ENCODE measurements at regions not wholly inside any gene's neighbourhood (a gene's known extent, or its start where the extent isn't known, plus 50 kb on each side); places are given as distances from the start of the nearest gene placed in this dataset.
"Not testable (repeated sequence)": the region's sequence is repeated elsewhere in the genome, so short reads cannot be mapped to it uniquely, and the experiment has no call there.

GRCh38 chr6:169145496-169145895 lies 108.2 kb downstream of the THBS2 start:
- no peak for DNase-seq (ENCODE audit: low read depth in 3 of 3, low spot score in 1 of 3)

GRCh38 chr6:169144356-169144755 lies 109.3 kb downstream of the THBS2 start:
- no peak for DNase-seq (ENCODE audit: low read depth in 3 of 3, low spot score in 1 of 3)

- no peak for DNase-seq (ENCODE audit: low read depth in 3 of 3, low spot score in 1 of 3)
Observed at GRCh38 chr6:169142538-169142844, 111.2 kb downstream of the THBS2 start.

- no peak for DNase-seq (ENCODE audit: low read depth in 3 of 3, low spot score in 1 of 3)
Observed at GRCh38 chr6:169141671-169142537, 111.7 kb downstream of the THBS2 start.

GRCh38 chr6:169140986-169141495 lies 112.6 kb downstream of the THBS2 start:
- no peak for DNase-seq (ENCODE audit: low read depth in 3 of 3, low spot score in 1 of 3)

GRCh38 chr6:169139179-169139971 lies 114.3 kb downstream of the THBS2 start:
- DNase-seq (ENCODE audit: low read depth in 3 of 3, low spot score in 1 of 3), result no peak

- no peak for DNase-seq (ENCODE audit: low read depth in 3 of 3, low spot score in 1 of 3)
Observed at GRCh38 chr6:169132352-169132940, 121.2 kb downstream of the THBS2 start.

- no peak for DNase-seq (ENCODE audit: low read depth in 3 of 3, low spot score in 1 of 3)
Observed at GRCh38 chr6:169131390-169131789, 122.3 kb downstream of the THBS2 start.

- no peak for DNase-seq (ENCODE audit: low read depth in 3 of 3, low spot score in 1 of 3)
Observed at GRCh38 chr6:169130113-169130512, 123.5 kb downstream of the THBS2 start.

- no peak for DNase-seq (ENCODE audit: low read depth in 3 of 3, low spot score in 1 of 3)
Observed at GRCh38 chr6:169121013-169121412, 132.6 kb downstream of the THBS2 start.

- no peak for DNase-seq (ENCODE audit: low read depth in 3 of 3, low spot score in 1 of 3)
Observed at GRCh38 chr6:169119669-169120068, 134.0 kb downstream of the THBS2 start.

- no peak for DNase-seq (ENCODE audit: low read depth in 3 of 3, low spot score in 1 of 3)
Observed at GRCh38 chr6:169118346-169118830, 135.3 kb downstream of the THBS2 start.

GRCh38 chr6:169117663-169118062 lies 136.0 kb downstream of the THBS2 start:
- DNase-seq (ENCODE audit: low read depth in 3 of 3, low spot score in 1 of 3), result no peak

GRCh38 chr6:169115632-169116031 lies 138.0 kb downstream of the THBS2 start:
- no peak for DNase-seq (ENCODE audit: low read depth in 3 of 3, low spot score in 1 of 3)

GRCh38 chr6:169114632-169115031 lies 139.0 kb downstream of the THBS2 start:
- not testable (repeated sequence) for DNase-seq (ENCODE audit: low read depth in 3 of 3, low spot score in 1 of 3)

- no peak for DNase-seq (ENCODE audit: low read depth in 3 of 3, low spot score in 1 of 3)
Observed at GRCh38 chr6:169112483-169113320, 140.9 kb downstream of the THBS2 start.

GRCh38 chr6:169111203-169111602 lies 142.4 kb downstream of the THBS2 start:
- no peak for DNase-seq (ENCODE audit: low read depth in 3 of 3, low spot score in 1 of 3)

GRCh38 chr6:169109411-169110220 lies 144.0 kb downstream of the THBS2 start:
- no peak for DNase-seq (ENCODE audit: low read depth in 3 of 3, low spot score in 1 of 3)

- no peak for DNase-seq (ENCODE audit: low read depth in 3 of 3, low spot score in 1 of 3)
Observed at GRCh38 chr6:169108753-169109152, 144.9 kb downstream of the THBS2 start.

- DNase-seq (ENCODE audit: low read depth in 3 of 3, low spot score in 1 of 3), result no peak
Observed at GRCh38 chr6:169106176-169106575, 147.5 kb downstream of the THBS2 start.
